Endothelial cell of umbilical vein (primary cell): ENCODE measurements at regions not wholly inside any gene's neighbourhood (a gene's known extent, or its start where the extent isn't known, plus 50 kb on each side); places are given as distances from the start of the nearest gene placed in this dataset.

ENCODE experiments used
- BruUV-seq: library from RNA; stranded (reverse); fragments of 400-500 nt; replicated peaks from 2 replicates; lab custom pipeline; 2021; lab: Mats Ljungman, UMichigan
- CTCF ChIA-PET: fragments of 300-600, 350-600 bp; sonication (Branson Sonifier 250); formaldehyde crosslinking; loops from one replicate; lab custom pipeline; 2021; ENCODE audit warnings: antibody characterized with exemption, inconsistent platforms; lab: Charles Lee
- POLR2A ChIA-PET: fragments of 300-600, 350-600 bp; sonication (Branson Sonifier 250); formaldehyde crosslinking; loops from one replicate; lab custom pipeline; 2021; ENCODE audit warnings: antibody characterized with exemption, inconsistent platforms; lab: Charles Lee
- DNase-seq: peaks from one replicate; pipeline ENCODE4 v3.0.0-alpha.2; 2011; ENCODE audit warnings: low read depth, low spot score
- FAIRE-seq: peaks from 2 replicates; lab custom pipeline; 2011; peaks lifted over from hg19 to GRCh38; lab: Jason Lieb, UNC
- H2AFZ ChIP-seq: 2 replicates; pipeline ENCODE4 v1.6.0; 2012; ENCODE audit warnings: low read depth, low read length, control low read depth, inconsistent platforms
- H3K27ac ChIP-seq: 2 replicates; pipeline ENCODE4 v1.5.1; 2011; ENCODE audit warnings: low read depth, mild to moderate bottlenecking, control low read depth, low read length, moderate library complexity; ENCODE audit not compliant: insufficient read depth
- H3K27me3 ChIP-seq, 2 experiments: 2 replicates each; pipeline versions ENCODE4 v1.6.0 to v1.6.1; 2011; ENCODE audit warnings: low read length in 2 of 2, mixed read lengths in 1 of 2; ENCODE audit not compliant: control insufficient read depth in 2 of 2, insufficient read depth in 2 of 2
- H3K36me3 ChIP-seq, 2 experiments: 2 replicates in 1 of 2; 3 replicates in 1 of 2; pipeline ENCODE4 v1.5.1; 2011; ENCODE audit warnings: low read length in 2 of 2, mild to moderate bottlenecking in 1 of 2, moderate library complexity in 1 of 2; ENCODE audit not compliant: control insufficient read depth in 2 of 2, insufficient read depth in 2 of 2; ENCODE audit errors: extremely low read depth in 1 of 2
- H3K4me1 ChIP-seq: 3 replicates; pipeline ENCODE4 v1.5.1; 2011; ENCODE audit warnings: mild to moderate bottlenecking, low read length; ENCODE audit not compliant: control insufficient read depth, insufficient read depth; ENCODE audit errors: extremely low read depth
- H3K4me2 ChIP-seq: 2 replicates; pipeline ENCODE4 v1.6.1; 2011; ENCODE audit warnings: low read length, control low read depth, mixed read lengths; ENCODE audit not compliant: insufficient read depth
- H3K4me3 ChIP-seq, 3 experiments: fragments of 200-600 bp in 1 of 3; sonication (generic), shearing (Covaris generic) in 1 of 3; replicated peaks in 1 of 3; 2 replicates each; pipeline ENCODE4 v1.5.1; 2011 to 2016; ENCODE audit warnings: control low read depth in 3 of 3, low read length in 3 of 3, mild to moderate bottlenecking in 2 of 3, inconsistent platforms in 1 of 3, low read depth in 1 of 3, moderate library complexity in 1 of 3; ENCODE audit not compliant: insufficient read depth in 1 of 3
- H3K79me2 ChIP-seq: 2 replicates; pipeline ENCODE4 v1.6.0; 2012; ENCODE audit warnings: low read length, inconsistent platforms; ENCODE audit not compliant: control insufficient read depth, insufficient read depth
- H3K9ac ChIP-seq: replicated peaks from 2 replicates; pipeline ENCODE3; 2011; ENCODE audit warnings: low read length, control low read depth; ENCODE audit not compliant: insufficient read depth; ENCODE audit errors: extremely low read depth
- H3K9me1 ChIP-seq: replicated peaks from 3 replicates; pipeline ENCODE4 v1.6.0; 2011; ENCODE audit warnings: mild to moderate bottlenecking, low read length; ENCODE audit not compliant: control insufficient read depth, insufficient read depth; ENCODE audit errors: extremely low read depth
- H3K9me3 ChIP-seq: replicated peaks from 2 replicates; pipeline ENCODE4 v1.5.1; 2012; ENCODE audit warnings: low read length, inconsistent platforms; ENCODE audit not compliant: control insufficient read depth, insufficient read depth
- H4K20me1 ChIP-seq: replicated peaks from 2 replicates; pipeline ENCODE3; 2011; ENCODE audit warnings: mild to moderate bottlenecking, low read length; ENCODE audit not compliant: control insufficient read depth, insufficient read depth; ENCODE audit errors: extremely low read depth
- CTCF ChIP-seq, 2 donors: IDR thresholded peaks; 1 replicate in 1 of 2; 2 replicates in 1 of 2; pipeline ENCODE4 v1.5.1; 2011; ENCODE audit warnings: low read length in 2 of 2, mild to moderate bottlenecking in 2 of 2, moderate library complexity in 2 of 2, control low read depth in 1 of 2, inconsistent platforms in 1 of 2, low read depth in 1 of 2; ENCODE audit not compliant: insufficient read depth in 1 of 2; ENCODE audit errors: extremely low read depth in 1 of 2
- FOS ChIP-seq: IDR thresholded peaks from 2 replicates; pipeline ENCODE4 v1.6.1; 2011; ENCODE audit warnings: mild to moderate bottlenecking, low read length, moderate library complexity, borderline replicate concordance; ENCODE audit not compliant: insufficient read depth
- GATA2 ChIP-seq: IDR thresholded peaks from 2 replicates; pipeline ENCODE4 v1.7.0; 2011; ENCODE audit warnings: low read depth, mild to moderate bottlenecking, moderate library complexity, mixed read lengths, low read length; ENCODE audit not compliant: insufficient read length, insufficient read depth
- JUN ChIP-seq: IDR thresholded peaks from 2 replicates; pipeline ENCODE4 v1.6.1; 2011; ENCODE audit warnings: borderline replicate concordance, low read depth; ENCODE audit not compliant: insufficient read length, insufficient read depth
- MYC ChIP-seq: IDR thresholded peaks from one replicate; pipeline ENCODE4 v1.6.1; 2011; ENCODE audit warnings: mild to moderate bottlenecking, low read depth, low read length
- POLR2A ChIP-seq: IDR thresholded peaks from 2 replicates; pipeline ENCODE4 v1.6.1; 2012; ENCODE audit warnings: low read depth, mild to moderate bottlenecking, control low read depth, low read length
- POLR2AphosphoS5 ChIP-seq: IDR thresholded peaks from 2 replicates; pipeline ENCODE4 v1.6.1; 2012; ENCODE audit warnings: low read depth, mild to moderate bottlenecking, control low read depth, low read length, moderate library complexity; ENCODE audit not compliant: insufficient read depth
- dilution Hi-C: fragments of 300-500 bp; cut with MboI; formaldehyde crosslinking; loops from one replicate; pipeline ENCODE4 v1.15.0; 2019; ENCODE audit warnings: low sequenced_read_pairs; ENCODE audit not compliant: extremely low pct_ligation_motif_present
- intact Hi-C: fragments of 100-400 bp; cut with micrococcal nuclease; formaldehyde crosslinking; loops from one replicate; pipeline ENCODE4 v1.10.0; 2022
- TF ChIP-seq, protein P1 (sequence below): IDR thresholded peaks from 2 replicates; pipeline ENCODE4 v1.6.1; 2011; ENCODE audit not compliant: insufficient read depth, insufficient read length

DNA sequence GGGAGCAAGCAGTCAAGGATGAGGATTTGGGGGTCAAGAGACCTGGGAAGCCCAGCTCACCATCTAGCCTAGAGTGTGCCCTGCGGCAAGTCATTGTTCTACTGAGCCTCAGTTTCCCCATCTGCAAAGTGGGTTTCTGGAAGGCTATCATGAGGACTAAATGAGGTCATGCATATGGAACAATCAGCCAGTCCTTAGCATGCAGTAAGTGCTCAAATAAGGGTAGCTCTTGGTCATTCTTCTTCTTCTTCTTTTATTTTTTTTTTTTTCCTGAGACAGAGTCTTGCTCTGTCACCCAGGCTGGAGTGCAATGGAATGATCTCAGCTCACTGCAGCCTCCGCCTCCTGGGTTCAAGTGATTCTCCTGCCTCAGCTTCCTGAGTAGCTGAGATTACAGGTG, 99.9 kb upstream of the RUNX3 start:
- ChIA-PET POLR2A (no interaction called here), CTCF (no interaction called here)
- Histone ChIP-seq H2AFZ (no peak overlapping the region), H3K9me1 (no peaks in the 10 kb centered on the region), H3K36me3 (no peaks in the 10 kb centered on the region), H3K79me2 (no peaks in the 10 kb centered on the region), H4K20me1 (no peaks in the 10 kb centered on the region), H3K4me1 (no peaks in the 10 kb centered on the region), H3K4me2 (no peak overlapping the region), H3K9me3 (no peaks in the 10 kb centered on the region), H3K27ac (no peak overlapping the region), H3K27me3 (no peaks in the 10 kb centered on the region), H3K9ac (no peak overlapping the region), H3K4me3 (no peak overlapping the region)
- no TSS peak for BruUV-seq
- intact Hi-C loops (no loop called here), dilution Hi-C loops (no loop called here)
- FAIRE-seq (no peak), DNase-seq (no peak)
- TF ChIP-seq JUN, result no peak
- no peak for TF ChIP-seq POLR2A
- TF ChIP-seq GATA2, result no peak
- no peak for TF ChIP-seq FOS
- TF ChIP-seq, protein P1, sequence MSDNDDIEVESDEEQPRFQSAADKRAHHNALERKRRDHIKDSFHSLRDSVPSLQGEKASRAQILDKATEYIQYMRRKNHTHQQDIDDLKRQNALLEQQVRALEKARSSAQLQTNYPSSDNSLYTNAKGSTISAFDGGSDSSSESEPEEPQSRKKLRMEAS, result no peak
- TF ChIP-seq CTCF (IDR thresholded peaks at IDR 0.05; ENCODE audit: extremely low read depth in 1 of 2, insufficient read depth in 1 of 2, low read depth in 1 of 2, low read length in 2 of 2), result no peak
- TF ChIP-seq MYC, result no peak
- TF ChIP-seq POLR2AphosphoS5, result no peak
